IMR-90 (cell line): ENCODE measurements at regions not wholly inside any gene's neighbourhood (a gene's known extent, or its start where the extent isn't known, plus 50 kb on each side); places are given as distances from the start of the nearest gene placed in this dataset.

Experiments used
- ATAC-seq: fragments of 200-7000 bp; cut with Tn5 transposase; 2 replicates; pipeline ENCODE4 v1.9.1; 2020; ENCODE audit warnings: low read depth, mild to moderate bottlenecking, moderate library complexity
- BruUV-seq: library from RNA; stranded (reverse); fragments of 400-500 nt; replicated peaks from 2 replicates; lab custom pipeline; 2021; lab: Mats Ljungman, UMichigan
- CTCF ChIA-PET: fragments of 300-600 bp; formaldehyde crosslinking; extraction: SDS; loops from one replicate; lab custom pipeline; 2021; ENCODE audit warnings: antibody characterized with exemption; lab: Yijun Ruan, JAX
- POLR2A ChIA-PET: fragments of 300-600 bp; sonication (Branson Sonifier 250); formaldehyde crosslinking; loops from one replicate; lab custom pipeline; 2022; ENCODE audit warnings: antibody characterized with exemption; ENCODE audit not compliant: unreplicated experiment; lab: Charles Lee
- DNase-seq: peaks from one replicate; pipeline ENCODE4 v3.0.0; 2013
- H2AFZ ChIP-seq: replicated peaks from 2 replicates; pipeline ENCODE3; 2013; ENCODE audit warnings: low read length, mild to moderate bottlenecking; ENCODE audit not compliant: poor library complexity
- H2AK5ac ChIP-seq: 2 replicates; pipeline ENCODE4 v1.6.1; 2013; ENCODE audit warnings: low read depth, low read length, inconsistent platforms
- H2AK9ac ChIP-seq: replicated peaks from 2 replicates; pipeline ENCODE3; 2013; ENCODE audit warnings: mild to moderate bottlenecking, low read depth, low read length, moderate library complexity; ENCODE audit not compliant: poor library complexity
- H2BK120ac ChIP-seq: 2 replicates; pipeline ENCODE4 v1.6.1; 2013; ENCODE audit warnings: low read depth, low read length, inconsistent platforms
- H2BK15ac ChIP-seq: 3 replicates; pipeline ENCODE4 v1.6.1; 2013; ENCODE audit warnings: low read depth, low read length, inconsistent platforms
- H2BK20ac ChIP-seq: 2 replicates; pipeline ENCODE4 v1.6.1; 2013; ENCODE audit warnings: low read depth, mild to moderate bottlenecking, inconsistent platforms, low read length, moderate library complexity
- H2BK5ac ChIP-seq: 2 replicates; pipeline ENCODE4 v1.6.1; 2013; ENCODE audit warnings: mild to moderate bottlenecking, low read depth, low read length, inconsistent platforms; ENCODE audit not compliant: poor library complexity, severe bottlenecking
- H3K14ac ChIP-seq: replicated peaks from 2 replicates; pipeline ENCODE4 v1.6.1; 2013; ENCODE audit warnings: low read depth, low read length, inconsistent platforms
- H3K18ac ChIP-seq: 2 replicates; pipeline ENCODE4 v1.6.1; 2013; ENCODE audit warnings: low read depth, low read length, control low read depth
- H3K23ac ChIP-seq: 2 replicates; pipeline ENCODE4 v1.6.1; 2013; ENCODE audit warnings: low read depth, low read length, inconsistent platforms
- H3K27ac ChIP-seq: 2 replicates; pipeline ENCODE4 v1.5.1; 2013; ENCODE audit warnings: mild to moderate bottlenecking, control low read depth, low read length; ENCODE audit not compliant: insufficient read depth
- H3K27me3 ChIP-seq: 2 replicates; pipeline ENCODE4 v1.6.1; 2013; ENCODE audit warnings: low read length; ENCODE audit not compliant: control insufficient read depth, insufficient read depth
- H3K36me3 ChIP-seq: 2 replicates; pipeline ENCODE4 v1.6.1; 2013; ENCODE audit warnings: low read length, mixed read lengths; ENCODE audit not compliant: control insufficient read depth, insufficient read depth
- H3K4ac ChIP-seq: 2 replicates; pipeline ENCODE4 v1.6.1; 2013; ENCODE audit warnings: low read depth, low read length, inconsistent platforms
- H3K4me1 ChIP-seq: 2 replicates; pipeline ENCODE4 v1.6.1; 2013; ENCODE audit warnings: low read length, mixed read lengths; ENCODE audit not compliant: control insufficient read depth, insufficient read depth
- H3K4me2 ChIP-seq: 2 replicates; pipeline ENCODE4 v1.6.1; 2013; ENCODE audit warnings: low read depth, mild to moderate bottlenecking, control low read depth, low read length, moderate library complexity
- H3K4me3 ChIP-seq: 2 replicates; pipeline ENCODE4 v1.5.1; 2013; ENCODE audit warnings: low read depth, mild to moderate bottlenecking, control low read depth, low read length, moderate library complexity; ENCODE audit not compliant: insufficient read depth
- H3K56ac ChIP-seq: 2 replicates; pipeline ENCODE4 v1.6.1; 2013; ENCODE audit warnings: low read length, inconsistent platforms; ENCODE audit not compliant: insufficient read depth; ENCODE audit errors: extremely low read depth
- H3K79me1 ChIP-seq, 2 experiments: 2 replicates each; pipeline ENCODE4 v1.6.1; 2013; ENCODE audit warnings: low read length in 2 of 2, inconsistent platforms in 1 of 2, low read depth in 1 of 2
- H3K9ac ChIP-seq: 2 replicates; pipeline ENCODE4 v1.6.1; 2013; ENCODE audit warnings: low read depth, low read length, control low read depth
- H3K9me1 ChIP-seq: 2 replicates; pipeline ENCODE4 v1.6.1; 2013; ENCODE audit warnings: low read length, inconsistent platforms; ENCODE audit not compliant: insufficient read depth
- H3K9me3 ChIP-seq: 2 replicates; pipeline ENCODE4 v1.6.1; 2013; ENCODE audit warnings: low read length; ENCODE audit not compliant: control insufficient read depth, insufficient read depth
- H4K20me1 ChIP-seq: 2 replicates; pipeline ENCODE4 v1.6.1; 2013; ENCODE audit warnings: low read length, inconsistent platforms; ENCODE audit not compliant: insufficient read depth
- H4K5ac ChIP-seq: 2 replicates; pipeline ENCODE4 v1.6.1; 2013; ENCODE audit warnings: mild to moderate bottlenecking, low read depth, low read length, control low read depth
- H4K8ac ChIP-seq, 2 experiments: 2 replicates each; pipeline ENCODE4 v1.6.1; 2013; ENCODE audit warnings: low read depth in 2 of 2, low read length in 2 of 2, control low read depth in 1 of 2, inconsistent platforms in 1 of 2
- H4K91ac ChIP-seq: 2 replicates; pipeline ENCODE4 v1.6.1; 2013; ENCODE audit warnings: low read depth, low read length, inconsistent platforms; ENCODE audit not compliant: insufficient read depth
- CHD1 ChIP-seq: IDR thresholded peaks from 2 replicates; pipeline ENCODE4 v1.6.1; 2012; ENCODE audit warnings: low read depth, low read length, improper control_type of control experiment
- CTCF ChIP-seq: conservative IDR thresholded peaks from 2 replicates; pipeline ENCODE4 v1.5.1; 2012; ENCODE audit warnings: mild to moderate bottlenecking, low read depth, low read length, improper control_type of control experiment
- ELK1 ChIP-seq: fragments of 150-350 bp; IDR thresholded peaks from 2 replicates; pipeline ENCODE4 v1.6.1; 2016; ENCODE audit warnings: low read depth, mild to moderate bottlenecking, low read length, moderate library complexity, borderline replicate concordance
- MAFK ChIP-seq: IDR thresholded peaks from 2 replicates; pipeline ENCODE4 v1.6.1; 2012; ENCODE audit warnings: low read depth, low read length, improper control_type of control experiment
- MAZ ChIP-seq: IDR thresholded peaks from 2 replicates; pipeline ENCODE4 v1.6.1; 2012; ENCODE audit warnings: low read depth, mild to moderate bottlenecking, low read length, improper control_type of control experiment, moderate library complexity, borderline replicate concordance
- POLR2A ChIP-seq: IDR thresholded peaks from 2 replicates; pipeline ENCODE4 v1.6.1; 2012; ENCODE audit warnings: mild to moderate bottlenecking, low read depth, low read length
- RCOR1 ChIP-seq: IDR thresholded peaks from 2 replicates; pipeline ENCODE4 v1.6.1; 2012; ENCODE audit warnings: mild to moderate bottlenecking, low read length, improper control_type of control experiment; ENCODE audit not compliant: insufficient replicate concordance
- RFX5 ChIP-seq: IDR thresholded peaks from 2 replicates; pipeline ENCODE4 v1.8.0; 2012; ENCODE audit warnings: low read depth, mild to moderate bottlenecking, low read length, moderate library complexity
- SMC3 ChIP-seq: fragments of 150-350 bp; IDR thresholded peaks from 2 replicates; pipeline ENCODE4 v1.6.1; 2016; ENCODE audit warnings: low read depth, mild to moderate bottlenecking, antibody characterized with exemption, low read length, moderate library complexity
- USF2 ChIP-seq: fragments of 150-350 bp; IDR thresholded peaks from 2 replicates; pipeline ENCODE4 v1.6.1; 2017; ENCODE audit warnings: mild to moderate bottlenecking, antibody characterized with exemption, low read length, low read depth
- WGBS, 2 experiments: methylation state at CpG; one replicate each; pipeline versions ENCODE4 v1.1.5 to v1.1.7; 2013; ENCODE audit warnings: missing lambda C conversion rate in 2 of 2; ENCODE audit not compliant: insufficient read length in 1 of 2; ENCODE audit errors: extremely low coverage in 2 of 2; 5-methylcytosine and 5-hydroxymethylcytosine counted together
- dilution Hi-C: fragments of 300-500 bp; cut with HindIII; formaldehyde crosslinking; loops from one replicate; pipeline ENCODE4 v1.14.3; 2018; ENCODE audit warnings: low sequenced_read_pairs; ENCODE audit not compliant: unreplicated experiment
- in situ Hi-C: fragments of 300-500 bp; cut with MboI; formaldehyde crosslinking; loops from 3 replicates; pipeline ENCODE4 v1.14.3; 2019; ENCODE audit warnings: low sequenced_read_pairs, inconsistent platforms, mixed read lengths
- intact Hi-C: fragments of 100-400 bp; cut with micrococcal nuclease; formaldehyde crosslinking; loops from 2 replicates; pipeline ENCODE4 v1.10.0; 2022

- no peak for TF ChIP-seq RFX5
- TF ChIP-seq MAZ: no peak
Observed at GRCh38 chr9:14433351-14434157, 119.6 kb upstream of the NFIB start (continued).

- H4K20me1 ChIP-seq: no peaks in the 10 kb centered on the region
- peaks cover 4% of the 10 kb centered on the region; the same call in 1 of the 2 replicates for H3K4me1 ChIP-seq
- no peak overlapping the region for H2AK5ac ChIP-seq
- H2BK120ac ChIP-seq: no peak overlapping the region
- no peak overlapping the region for H4K5ac ChIP-seq
- intact Hi-C loops: loop anchor here (1.0 to 10.0 kb wide), 3 partner anchors 338 to 1076 kb away; no protein-coding TSS in a partner anchor
- no peak overlapping the region for H4K8ac ChIP-seq
- no peak overlapping the region for H3K9ac ChIP-seq
- H3K18ac ChIP-seq: no peak overlapping the region
- DNase-seq (no peak), ATAC-seq (no peak)
- H4K91ac ChIP-seq: no peak overlapping the region
- no CpG with 5 or more reads among the region's 1 CpG for WGBS, 2 experiments
- no peak overlapping the region for H3K4ac ChIP-seq
- CTCF ChIA-PET: interaction anchor here (1.2 kb wide), 1 partner anchor 79 kb away, joined by 3 read pairs; no protein-coding TSS in a partner anchor
- peaks cover 5% of the 10 kb centered on the region; the same call in 1 of the 2 replicates for H3K9me3 ChIP-seq
- no peaks in the 10 kb centered on the region for H3K36me3 ChIP-seq
- no peak overlapping the region for H2AFZ ChIP-seq
- H2BK5ac ChIP-seq: no peak overlapping the region
- no peak overlapping the region for H2BK20ac ChIP-seq
- POLR2A ChIA-PET: no interaction called here
- no peak overlapping the region for H3K4me2 ChIP-seq
- H2AK9ac ChIP-seq: no peak overlapping the region
- no peak overlapping the region for H3K14ac ChIP-seq
- BruUV-seq: no TSS peak
- H3K27me3 ChIP-seq: peaks cover 31% of the 10 kb centered on the region
- dilution Hi-C loops: loop anchor here (25.0 kb wide), 1 partner anchor 996 kb away; no protein-coding TSS in a partner anchor
- no peak overlapping the region for H3K23ac ChIP-seq
- no peak overlapping the region for H2BK15ac ChIP-seq
- no peak overlapping the region for H3K27ac ChIP-seq
- in situ Hi-C loops: loop anchor here (25.0 kb wide), 1 partner anchor 1396 kb away; no protein-coding TSS in a partner anchor
- no peaks in the 10 kb centered on the region for H3K79me1 ChIP-seq
- no peaks in the 10 kb centered on the region for H3K9me1 ChIP-seq
- H3K4me3 ChIP-seq: no peak overlapping the region
- no peak overlapping the region for H3K56ac ChIP-seq
- no peak for TF ChIP-seq CHD1
- no peak for TF ChIP-seq MAFK
- no peak for TF ChIP-seq CTCF
- TF ChIP-seq ELK1: no peak
- no peak for TF ChIP-seq USF2
- TF ChIP-seq SMC3: no peak
- no peak for TF ChIP-seq MAZ
- no peak for TF ChIP-seq POLR2A
- no peak for TF ChIP-seq RFX5
- no peak for TF ChIP-seq RCOR1
Observed at GRCh38 chr9:14432666-14433350, 118.9 kb upstream of the NFIB start.
